ENCODE measurements at regions not wholly inside any gene's neighbourhood (a gene's known extent, or its start where the extent isn't known, plus 50 kb on each side); places are given as distances from the start of the nearest gene placed in this dataset.

DNA sequence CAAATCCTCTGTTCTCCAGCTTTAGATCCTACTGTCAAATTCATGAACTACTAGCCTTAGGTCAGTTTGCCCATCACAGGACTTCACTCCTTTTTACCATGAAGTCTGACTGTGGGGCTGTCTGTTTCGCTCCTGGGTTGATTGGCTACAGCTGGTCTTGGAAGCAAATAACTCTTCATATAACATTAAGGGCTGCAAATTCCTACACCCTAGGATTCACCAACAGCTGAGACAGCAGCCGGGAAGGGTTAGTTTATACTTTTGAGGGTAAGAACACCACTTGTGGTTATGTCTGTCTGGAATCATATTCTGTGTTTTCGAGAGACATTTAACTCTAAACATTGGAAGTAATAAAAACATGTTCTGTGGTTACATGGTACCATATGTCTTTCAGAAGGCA lies 55.9 kb upstream of the KIAA1217 start:
- Histone ChIP-seq H3K4me3 (no peak overlapping the region), H3K9me3 (ENCODE audit: insufficient read depth, low read depth) (no peaks in the 10 kb centered on the region), H3K4me2 (no peak overlapping the region), H3K36me3 (ENCODE audit: low read depth) (no peaks in the 10 kb centered on the region), H3K4me1 (replicated peaks; ENCODE audit: insufficient read depth) (no peaks in the 10 kb centered on the region), H2AFZ (no peak overlapping the region), H3K27ac (no peak overlapping the region), H3F3A (ENCODE audit: insufficient read depth, low read depth) (no peaks in the 10 kb centered on the region), H3K27me3 (ENCODE audit: insufficient read depth, low read depth) (no peaks in the 10 kb centered on the region), H3K79me2 (ENCODE audit: low read depth) (no peaks in the 10 kb centered on the region), H3K9me2 (ENCODE audit: insufficient read depth) (no peaks in the 10 kb centered on the region), H4K20me1 (ENCODE audit: insufficient read depth) (no peaks in the 10 kb centered on the region; the same call in 1 of the 2 replicates)
- no peak for DNase-seq
- TF ChIP-seq, protein P1, sequence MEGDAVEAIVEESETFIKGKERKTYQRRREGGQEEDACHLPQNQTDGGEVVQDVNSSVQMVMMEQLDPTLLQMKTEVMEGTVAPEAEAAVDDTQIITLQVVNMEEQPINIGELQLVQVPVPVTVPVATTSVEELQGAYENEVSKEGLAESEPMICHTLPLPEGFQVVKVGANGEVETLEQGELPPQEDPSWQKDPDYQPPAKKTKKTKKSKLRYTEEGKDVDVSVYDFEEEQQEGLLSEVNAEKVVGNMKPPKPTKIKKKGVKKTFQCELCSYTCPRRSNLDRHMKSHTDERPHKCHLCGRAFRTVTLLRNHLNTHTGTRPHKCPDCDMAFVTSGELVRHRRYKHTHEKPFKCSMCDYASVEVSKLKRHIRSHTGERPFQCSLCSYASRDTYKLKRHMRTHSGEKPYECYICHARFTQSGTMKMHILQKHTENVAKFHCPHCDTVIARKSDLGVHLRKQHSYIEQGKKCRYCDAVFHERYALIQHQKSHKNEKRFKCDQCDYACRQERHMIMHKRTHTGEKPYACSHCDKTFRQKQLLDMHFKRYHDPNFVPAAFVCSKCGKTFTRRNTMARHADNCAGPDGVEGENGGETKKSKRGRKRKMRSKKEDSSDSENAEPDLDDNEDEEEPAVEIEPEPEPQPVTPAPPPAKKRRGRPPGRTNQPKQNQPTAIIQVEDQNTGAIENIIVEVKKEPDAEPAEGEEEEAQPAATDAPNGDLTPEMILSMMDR (conservative IDR thresholded peaks at IDR 0.05): no peak
- TF ChIP-seq EZH2 (IDR thresholded peaks at IDR 0.05; ENCODE audit: low read depth): no peak
- ChIA-PET CTCF (no interaction called here), POLR2A (ENCODE audit: unreplicated experiment) (no interaction called here)
- intact Hi-C loops (cut with micrococcal nuclease; ENCODE audit: unreplicated experiment): no loop called here
- no TSS peak for BruUV-seq (replicated peaks)

DNA sequence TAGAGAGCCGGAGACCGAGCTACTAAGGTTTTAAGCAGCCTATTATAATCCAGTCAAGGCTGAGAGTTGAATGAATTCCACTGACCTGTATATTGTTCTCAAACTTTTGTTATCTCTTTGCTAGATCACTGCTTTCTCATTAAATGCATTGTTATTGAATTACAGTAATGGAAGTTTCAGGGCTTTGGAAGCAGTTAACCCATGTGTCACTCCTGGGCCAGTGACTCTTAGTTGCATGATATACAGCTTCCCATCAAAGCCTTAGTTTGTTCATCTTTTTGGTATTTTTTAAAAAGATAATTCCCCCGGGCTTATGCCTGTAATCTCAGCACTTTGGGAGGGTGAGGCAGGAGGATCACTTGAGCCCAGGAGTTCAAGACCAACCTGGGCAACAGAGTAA lies 55.4 kb upstream of the KIAA1217 start:
- no peaks in the 10 kb centered on the region for H3F3A ChIP-seq (ENCODE audit: insufficient read depth, low read depth)
- H4K20me1 ChIP-seq (ENCODE audit: insufficient read depth): no peaks in the 10 kb centered on the region; the same call in 1 of the 2 replicates
- H3K4me3 ChIP-seq: no peak overlapping the region
- no peak overlapping the region for H2AFZ ChIP-seq
- no peaks in the 10 kb centered on the region for H3K9me3 ChIP-seq (ENCODE audit: insufficient read depth, low read depth)
- POLR2A ChIA-PET (ENCODE audit: unreplicated experiment): no interaction called here
- no TSS peak for BruUV-seq (replicated peaks)
- no peaks in the 10 kb centered on the region for H3K79me2 ChIP-seq (ENCODE audit: low read depth)
- intact Hi-C loops (cut with micrococcal nuclease; ENCODE audit: unreplicated experiment): no loop called here
- CTCF ChIA-PET: no interaction called here
- no peaks in the 10 kb centered on the region for H3K27me3 ChIP-seq (ENCODE audit: insufficient read depth, low read depth)
- no peaks in the 10 kb centered on the region for H3K4me1 ChIP-seq (replicated peaks; ENCODE audit: insufficient read depth)
- H3K27ac ChIP-seq: no peak overlapping the region
- no peaks in the 10 kb centered on the region for H3K9me2 ChIP-seq (ENCODE audit: insufficient read depth)
- no peak for DNase-seq
- no peak overlapping the region for H3K4me2 ChIP-seq
- TF ChIP-seq, protein P1 (conservative IDR thresholded peaks at IDR 0.05): no peak
- TF ChIP-seq EZH2 (IDR thresholded peaks at IDR 0.05; ENCODE audit: low read depth): no peak
- no peaks in the 10 kb centered on the region for H3K36me3 ChIP-seq (ENCODE audit: low read depth)

DNA sequence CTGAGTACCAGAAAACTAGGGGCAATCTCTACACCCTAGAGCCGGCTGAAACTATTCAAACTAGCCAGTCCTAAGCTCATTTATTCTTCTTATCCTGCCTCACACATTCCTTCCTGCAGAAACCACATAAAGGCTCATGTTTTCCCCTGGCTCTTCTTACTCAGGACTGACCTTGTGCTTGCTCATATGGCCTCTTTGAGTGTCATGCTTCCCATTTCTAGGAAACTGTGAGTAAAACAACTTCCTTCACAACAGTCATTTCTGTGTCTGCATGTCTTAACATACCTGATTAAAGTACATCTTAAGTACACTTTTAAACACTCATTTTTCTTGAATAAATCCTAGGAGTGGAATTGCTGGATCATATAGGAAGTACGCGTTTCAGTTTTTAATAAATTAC lies 52.3 kb upstream of the KIAA1217 start:
- H3K27ac ChIP-seq: no peak overlapping the region
- H2AFZ ChIP-seq: no peak overlapping the region
- H3K27me3 ChIP-seq (ENCODE audit: insufficient read depth, low read depth): no peaks in the 10 kb centered on the region
- BruUV-seq (replicated peaks): no TSS peak
- intact Hi-C loops (cut with micrococcal nuclease; ENCODE audit: unreplicated experiment): no loop called here
- H3K79me2 ChIP-seq (ENCODE audit: low read depth): no peaks in the 10 kb centered on the region
- H3K4me3 ChIP-seq: no peak overlapping the region
- H3K4me1 ChIP-seq (replicated peaks; ENCODE audit: insufficient read depth): no peaks in the 10 kb centered on the region
- ChIA-PET POLR2A (ENCODE audit: unreplicated experiment) (no interaction called here), CTCF (no interaction called here)
- TF ChIP-seq, protein P1 (conservative IDR thresholded peaks at IDR 0.05): no peak
- H3K36me3 ChIP-seq (ENCODE audit: low read depth): no peaks in the 10 kb centered on the region
- no peaks in the 10 kb centered on the region for H3K9me2 ChIP-seq (ENCODE audit: insufficient read depth)
- no peaks in the 10 kb centered on the region; the same call in 1 of the 2 replicates for H4K20me1 ChIP-seq (ENCODE audit: insufficient read depth)
- no peak overlapping the region for H3K4me2 ChIP-seq
- no peaks in the 10 kb centered on the region for H3F3A ChIP-seq (ENCODE audit: insufficient read depth, low read depth)
- no peak for DNase-seq
- H3K9me3 ChIP-seq (ENCODE audit: insufficient read depth, low read depth): no peaks in the 10 kb centered on the region
